Astrocyte of the spinal cord (primary cell): ENCODE measurements at regions not wholly inside any gene's neighbourhood (a gene's known extent, or its start where the extent isn't known, plus 50 kb on each side); places are given as distances from the start of the nearest gene placed in this dataset.

Source experiments
- DNase-seq: peaks from one replicate; pipeline ENCODE4 v3.0.0; 2011; ENCODE audit warnings: low read depth, low spot score
- H3K4me3 ChIP-seq: 2 replicates; pipeline ENCODE4 v1.5.1; 2011; ENCODE audit warnings: low read depth, mild to moderate bottlenecking, low read length, moderate library complexity
- CTCF ChIP-seq: IDR thresholded peaks from 2 replicates; pipeline ENCODE4 v1.5.1; 2012; ENCODE audit warnings: low read depth, mild to moderate bottlenecking, low read length, inconsistent platforms
- in situ Hi-C: cut with HindIII; loops from 2 replicates; pipeline ENCODE4 v1.10.0; 2017; ENCODE audit warnings: low sequenced_read_pairs

GRCh38 chr20:56897958-56898349, 268.8 kb downstream of the TFAP2C start:
- DNase-seq: no peak
- in situ Hi-C loops: no loop called here
- no peak overlapping the region for H3K4me3 ChIP-seq
- TF ChIP-seq CTCF: no peak

- no peak overlapping the region for H3K4me3 ChIP-seq
- no peak for TF ChIP-seq CTCF
- in situ Hi-C loops: no loop called here
- no peak for DNase-seq
Measured at GRCh38 chr20:56899506-56899905, 270.4 kb downstream of the TFAP2C start.

GRCh38 chr20:56900252-56900651, 271.1 kb downstream of the TFAP2C start:
- no peak overlapping the region for H3K4me3 ChIP-seq
- no peak for TF ChIP-seq CTCF
- no peak for DNase-seq
- in situ Hi-C loops: no loop called here

- DNase-seq: no peak
- no peak for TF ChIP-seq CTCF
- H3K4me3 ChIP-seq: no peak overlapping the region
- in situ Hi-C loops: no loop called here
Measured at GRCh38 chr20:56903421-56903820, 274.3 kb downstream of the TFAP2C start.

GRCh38 chr20:56903858-56904257, 274.8 kb downstream of the TFAP2C start:
- TF ChIP-seq CTCF: no peak
- no peak for DNase-seq
- H3K4me3 ChIP-seq: no peak overlapping the region
- in situ Hi-C loops: no loop called here

GRCh38 chr20:56909918-56910714, 281.0 kb downstream of the TFAP2C start:
- DNase-seq: no peak
- in situ Hi-C loops: no loop called here
- TF ChIP-seq CTCF: no peak
- H3K4me3 ChIP-seq: no peak overlapping the region
